ENCODE measurements at regions not wholly inside any gene's neighbourhood (a gene's known extent, or its start where the extent isn't known, plus 50 kb on each side); places are given as distances from the start of the nearest gene placed in this dataset.

DNA sequence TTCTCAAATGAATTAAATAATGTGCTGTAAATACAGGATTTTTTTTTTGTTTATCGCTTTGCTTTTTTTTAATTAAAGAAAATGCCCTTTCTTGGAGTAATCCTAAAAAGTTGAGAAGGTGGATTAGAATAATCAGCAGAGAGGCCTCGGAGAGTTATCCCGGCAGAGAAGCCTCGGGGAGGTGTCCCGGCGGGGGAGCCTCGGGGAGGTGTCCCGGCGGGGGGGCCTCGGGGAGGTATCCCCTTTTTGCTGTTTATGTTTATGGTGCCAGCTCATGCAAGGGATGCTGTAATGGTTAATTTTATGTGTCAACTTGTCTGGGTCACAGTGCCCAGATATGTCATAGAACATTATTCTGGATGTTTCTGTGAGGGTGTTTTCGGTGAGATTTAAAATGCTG lies 263.0 kb upstream of the TRIB2 start:
- TF ChIP-seq, protein P1, sequence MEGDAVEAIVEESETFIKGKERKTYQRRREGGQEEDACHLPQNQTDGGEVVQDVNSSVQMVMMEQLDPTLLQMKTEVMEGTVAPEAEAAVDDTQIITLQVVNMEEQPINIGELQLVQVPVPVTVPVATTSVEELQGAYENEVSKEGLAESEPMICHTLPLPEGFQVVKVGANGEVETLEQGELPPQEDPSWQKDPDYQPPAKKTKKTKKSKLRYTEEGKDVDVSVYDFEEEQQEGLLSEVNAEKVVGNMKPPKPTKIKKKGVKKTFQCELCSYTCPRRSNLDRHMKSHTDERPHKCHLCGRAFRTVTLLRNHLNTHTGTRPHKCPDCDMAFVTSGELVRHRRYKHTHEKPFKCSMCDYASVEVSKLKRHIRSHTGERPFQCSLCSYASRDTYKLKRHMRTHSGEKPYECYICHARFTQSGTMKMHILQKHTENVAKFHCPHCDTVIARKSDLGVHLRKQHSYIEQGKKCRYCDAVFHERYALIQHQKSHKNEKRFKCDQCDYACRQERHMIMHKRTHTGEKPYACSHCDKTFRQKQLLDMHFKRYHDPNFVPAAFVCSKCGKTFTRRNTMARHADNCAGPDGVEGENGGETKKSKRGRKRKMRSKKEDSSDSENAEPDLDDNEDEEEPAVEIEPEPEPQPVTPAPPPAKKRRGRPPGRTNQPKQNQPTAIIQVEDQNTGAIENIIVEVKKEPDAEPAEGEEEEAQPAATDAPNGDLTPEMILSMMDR (conservative IDR thresholded peaks at IDR 0.05; ENCODE audit: low read length), result no peak
- TF ChIP-seq EZH2phosphoT487 (IDR thresholded peaks at IDR 0.05; ENCODE audit: borderline replicate concordance, low read depth, low read length), result no peak
